ENCODE measurements at regions not wholly inside any gene's neighbourhood (a gene's known extent, or its start where the extent isn't known, plus 50 kb on each side); places are given as distances from the start of the nearest gene placed in this dataset.

DNA sequence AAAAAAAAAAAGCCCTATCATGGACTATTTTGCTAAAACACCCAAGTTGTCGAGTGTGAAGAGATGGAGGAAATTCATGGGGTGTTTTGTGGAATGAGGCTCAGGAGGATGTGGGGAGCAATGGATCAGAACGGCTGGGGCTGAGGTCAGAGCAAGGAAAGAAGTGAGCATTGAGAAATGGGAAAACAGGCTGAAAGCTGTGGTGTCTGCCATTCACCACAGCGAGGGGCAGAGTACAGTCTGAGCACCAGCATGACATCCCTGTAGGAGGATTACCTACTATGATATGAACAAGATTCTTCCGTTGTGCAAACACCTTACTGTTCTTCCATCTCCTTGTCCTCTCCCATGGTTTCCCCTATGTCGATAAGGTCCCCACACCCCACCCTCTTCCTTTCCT is 193.1 kb downstream of the TMEM114 start:
- intact Hi-C loops (cut with DNase I), result no loop called here
- Histone ChIP-seq H3K36me3 (no peaks in the 10 kb centered on the region), H3K27me3 (replicated peaks; ENCODE audit: insufficient read depth) (no peaks in the 10 kb centered on the region), H3K4me3 (no peak overlapping the region), H3K27ac (no peak overlapping the region), H3K9me3 (no peaks in the 10 kb centered on the region), H3K4me1 (replicated peaks) (no peaks in the 10 kb centered on the region)
- TF ChIP-seq POLR2AphosphoS5 (IDR thresholded peaks at IDR 0.05) (no peak), POLR2A (IDR thresholded peaks at IDR 0.05) (no peak)
- TF ChIP-seq, protein P1, sequence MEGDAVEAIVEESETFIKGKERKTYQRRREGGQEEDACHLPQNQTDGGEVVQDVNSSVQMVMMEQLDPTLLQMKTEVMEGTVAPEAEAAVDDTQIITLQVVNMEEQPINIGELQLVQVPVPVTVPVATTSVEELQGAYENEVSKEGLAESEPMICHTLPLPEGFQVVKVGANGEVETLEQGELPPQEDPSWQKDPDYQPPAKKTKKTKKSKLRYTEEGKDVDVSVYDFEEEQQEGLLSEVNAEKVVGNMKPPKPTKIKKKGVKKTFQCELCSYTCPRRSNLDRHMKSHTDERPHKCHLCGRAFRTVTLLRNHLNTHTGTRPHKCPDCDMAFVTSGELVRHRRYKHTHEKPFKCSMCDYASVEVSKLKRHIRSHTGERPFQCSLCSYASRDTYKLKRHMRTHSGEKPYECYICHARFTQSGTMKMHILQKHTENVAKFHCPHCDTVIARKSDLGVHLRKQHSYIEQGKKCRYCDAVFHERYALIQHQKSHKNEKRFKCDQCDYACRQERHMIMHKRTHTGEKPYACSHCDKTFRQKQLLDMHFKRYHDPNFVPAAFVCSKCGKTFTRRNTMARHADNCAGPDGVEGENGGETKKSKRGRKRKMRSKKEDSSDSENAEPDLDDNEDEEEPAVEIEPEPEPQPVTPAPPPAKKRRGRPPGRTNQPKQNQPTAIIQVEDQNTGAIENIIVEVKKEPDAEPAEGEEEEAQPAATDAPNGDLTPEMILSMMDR (IDR thresholded peaks at IDR 0.05), result no peak
- 69% methylated on average over 5 of the region's 5 CpGs for WGBS
- no peak for DNase-seq (ENCODE audit: low spot score)

DNA sequence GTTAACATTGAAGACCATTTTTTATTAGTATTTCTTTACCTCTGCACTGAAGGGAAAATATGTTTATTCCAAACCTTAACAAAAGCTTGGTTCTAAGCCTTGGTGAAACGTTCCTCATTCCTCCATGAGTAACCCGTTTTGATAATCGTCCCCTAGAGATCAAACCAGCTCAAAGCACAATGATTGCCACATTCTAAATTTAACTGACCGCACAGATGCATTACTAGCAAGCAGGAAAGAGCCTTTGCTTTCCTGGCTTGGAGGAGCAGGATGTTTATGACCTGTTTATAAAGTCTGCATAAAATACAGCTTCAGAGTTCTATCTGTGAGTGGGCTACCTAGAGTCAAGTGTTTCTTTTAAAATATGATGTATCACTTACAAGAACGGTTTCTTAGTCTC is 193.8 kb downstream of the TMEM114 start:
- H3K36me3 ChIP-seq, result no peaks in the 10 kb centered on the region
- no peak overlapping the region for H3K27ac ChIP-seq
- H3K4me3 ChIP-seq, result no peak overlapping the region
- intact Hi-C loops (cut with DNase I), result no loop called here
- WGBS, result 34% methylated on average over 5 of the region's 5 CpGs
- no peak for DNase-seq (ENCODE audit: low spot score)
- no peaks in the 10 kb centered on the region for H3K4me1 ChIP-seq (replicated peaks)
- no peaks in the 10 kb centered on the region for H3K9me3 ChIP-seq
- H3K27me3 ChIP-seq (replicated peaks; ENCODE audit: insufficient read depth), result no peaks in the 10 kb centered on the region
- TF ChIP-seq, protein P1 (IDR thresholded peaks at IDR 0.05), result no peak
- TF ChIP-seq POLR2AphosphoS5 (IDR thresholded peaks at IDR 0.05) (no peak), POLR2A (IDR thresholded peaks at IDR 0.05) (no peak)

DNA sequence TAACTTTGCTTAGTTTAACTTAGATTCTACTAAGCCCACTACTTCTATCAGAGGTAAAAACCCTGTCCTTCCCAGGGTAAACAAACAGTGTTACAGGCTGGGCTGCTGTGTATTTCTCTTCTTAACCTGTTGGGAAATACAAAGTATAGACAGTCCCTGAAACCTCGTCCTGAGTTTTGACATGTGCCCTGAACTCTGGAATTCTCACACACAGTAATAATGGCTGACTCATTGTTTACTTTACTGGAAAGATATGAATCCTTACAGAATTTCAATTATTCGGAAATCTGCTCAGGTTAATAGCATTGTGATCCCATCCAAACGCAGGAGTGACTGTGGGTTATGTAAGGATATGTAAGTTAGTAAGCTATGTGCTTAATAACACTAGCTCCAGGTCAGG is 199.1 kb downstream of the TMEM114 start:
- no peak for TF ChIP-seq POLR2AphosphoS5 (IDR thresholded peaks at IDR 0.05)
- TF ChIP-seq, protein P1 (IDR thresholded peaks at IDR 0.05), result no peak
- no peak for TF ChIP-seq POLR2A (IDR thresholded peaks at IDR 0.05)
- 40% methylated on average over 3 of the region's 3 CpGs for WGBS
- intact Hi-C loops (cut with DNase I), result no loop called here
- Histone ChIP-seq H3K4me3 (no peak overlapping the region), H3K4me1 (replicated peaks) (no peaks in the 10 kb centered on the region), H3K27me3 (replicated peaks; ENCODE audit: insufficient read depth) (no peaks in the 10 kb centered on the region), H3K36me3 (no peaks in the 10 kb centered on the region), H3K27ac (no peak overlapping the region), H3K9me3 (no peaks in the 10 kb centered on the region)
- no peak for DNase-seq (ENCODE audit: low spot score)

DNA sequence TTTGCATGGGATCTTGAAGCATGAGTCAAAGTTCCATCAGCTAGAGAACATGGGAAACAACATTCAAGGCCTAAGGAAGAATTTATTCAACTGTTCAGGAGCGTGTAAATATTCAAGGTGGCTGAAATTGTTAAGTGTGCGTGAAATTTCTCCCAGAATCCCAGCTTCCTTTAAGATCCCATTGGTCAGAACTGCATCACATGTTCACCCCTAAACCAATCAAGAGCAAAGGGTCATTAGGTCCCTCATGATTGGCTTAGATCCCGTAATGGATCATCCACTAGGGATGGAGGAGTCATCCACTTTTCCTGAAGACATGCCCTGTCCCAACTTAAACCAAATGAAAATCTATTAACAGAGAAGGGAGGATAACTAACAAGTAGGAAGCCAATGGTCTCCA is 201.6 kb downstream of the TMEM114 start:
- Histone ChIP-seq H3K4me1 (replicated peaks) (no peaks in the 10 kb centered on the region), H3K36me3 (no peaks in the 10 kb centered on the region), H3K27ac (no peak overlapping the region), H3K27me3 (replicated peaks; ENCODE audit: insufficient read depth) (no peaks in the 10 kb centered on the region), H3K9me3 (no peaks in the 10 kb centered on the region), H3K4me3 (no peak overlapping the region)
- 84% methylated on average over 3 of the region's 3 CpGs for WGBS
- intact Hi-C loops (cut with DNase I), result no loop called here
- TF ChIP-seq POLR2AphosphoS5 (IDR thresholded peaks at IDR 0.05) (no peak), POLR2A (IDR thresholded peaks at IDR 0.05) (no peak)
- TF ChIP-seq, protein P1 (IDR thresholded peaks at IDR 0.05), result no peak
- no peak for DNase-seq (ENCODE audit: low spot score)

DNA sequence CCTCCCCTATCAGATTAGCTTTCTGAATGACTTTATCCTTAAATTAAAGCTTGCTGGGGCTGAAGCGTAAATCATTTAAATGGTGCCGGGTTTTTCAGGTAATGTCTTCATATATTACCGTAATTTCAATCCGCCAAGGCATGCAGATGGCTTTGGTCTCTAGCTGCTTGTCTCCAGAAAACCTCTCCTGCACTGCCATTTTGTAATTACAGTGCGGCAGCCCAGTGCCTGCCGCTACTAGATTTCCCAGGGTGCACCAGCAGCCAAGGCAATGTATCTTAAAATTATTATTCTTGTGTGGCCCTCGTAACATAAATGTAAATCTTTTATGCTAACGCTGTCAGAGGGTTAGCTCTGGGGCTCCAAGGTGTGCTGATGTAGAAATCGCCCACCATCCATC is 208.5 kb downstream of the TMEM114 start:
- WGBS, result 86% methylated on average over 9 of the region's 9 CpGs

More for the DNA sequence above, 208.5 kb downstream of the TMEM114 start:
- Histone ChIP-seq H3K36me3 (no peaks in the 10 kb centered on the region), H3K27ac (no peak overlapping the region), H3K4me3 (no peak overlapping the region), H3K4me1 (replicated peaks) (no peaks in the 10 kb centered on the region), H3K27me3 (replicated peaks; ENCODE audit: insufficient read depth) (no peaks in the 10 kb centered on the region), H3K9me3 (no peaks in the 10 kb centered on the region)
- TF ChIP-seq POLR2AphosphoS5 (IDR thresholded peaks at IDR 0.05), result no peak
- no peak for TF ChIP-seq POLR2A (IDR thresholded peaks at IDR 0.05)
- TF ChIP-seq, protein P1 (IDR thresholded peaks at IDR 0.05), result no peak
- no peak for DNase-seq (ENCODE audit: low spot score)
- intact Hi-C loops (cut with DNase I), result no loop called here
